Dedifferentiated amniotic fluid mesenchymal stem cell (primary cell): ENCODE measurements at regions not wholly inside any gene's neighbourhood (a gene's known extent, or its start where the extent isn't known, plus 50 kb on each side); places are given as distances from the start of the nearest gene placed in this dataset.
A peak's percentile ranks its signal among the peaks of the same experiment; 100 is the strongest.

ENCODE experiments used
- DNase-seq: peaks from one replicate; pipeline ENCODE4 v3.0.0-alpha.2; 2016; ENCODE audit errors: extremely low spot score

- DNase-seq = no peak
These were observed 947.9 kb upstream of the LRRN3 start for GRCh38 chr7:110142939-110143526.

- DNase-seq = no peak
These were observed 946.3 kb upstream of the LRRN3 start for GRCh38 chr7:110144599-110144998.

- no peak for DNase-seq
These were observed 942.9 kb upstream of the LRRN3 start for GRCh38 chr7:110148054-110148453.

GRCh38 chr7:110153222-110153621 lies 937.7 kb upstream of the LRRN3 start:
- DNase-seq = no peak

- no peak for DNase-seq
These were observed 934.4 kb upstream of the LRRN3 start for GRCh38 chr7:110156511-110156910.

- DNase-seq = peak; percentile 24
These were observed 933.1 kb upstream of the LRRN3 start for GRCh38 chr7:110157631-110158362.

GRCh38 chr7:110168010-110168409 lies 922.9 kb upstream of the LRRN3 start:
- no peak for DNase-seq

- peak; percentile 15 for DNase-seq
These were observed 920.1 kb upstream of the LRRN3 start for GRCh38 chr7:110170841-110171240.

GRCh38 chr7:110177463-110177862 lies 913.5 kb upstream of the LRRN3 start:
- DNase-seq = no peak

GRCh38 chr7:110179037-110179436 lies 911.9 kb upstream of the LRRN3 start:
- no peak for DNase-seq

GRCh38 chr7:110181768-110182167 lies 909.2 kb upstream of the LRRN3 start:
- no peak for DNase-seq

GRCh38 chr7:110186334-110186733 lies 904.6 kb upstream of the LRRN3 start:
- no peak for DNase-seq

GRCh38 chr7:110187877-110188554 lies 902.9 kb upstream of the LRRN3 start:
- no peak for DNase-seq

GRCh38 chr7:110204527-110204926 lies 886.4 kb upstream of the LRRN3 start:
- DNase-seq = no peak

GRCh38 chr7:110205899-110206298 lies 885.0 kb upstream of the LRRN3 start:
- DNase-seq = no peak

- no peak for DNase-seq
These were observed 881.0 kb upstream of the LRRN3 start for GRCh38 chr7:110209884-110210283.

GRCh38 chr7:110210941-110211608 lies 879.9 kb upstream of the LRRN3 start:
- DNase-seq = no peak

- no peak for DNase-seq
These were observed 866.3 kb upstream of the LRRN3 start for GRCh38 chr7:110224643-110225042.

GRCh38 chr7:110246118-110246517 lies 844.8 kb upstream of the LRRN3 start:
- no peak for DNase-seq

GRCh38 chr7:110253093-110253492 lies 837.8 kb upstream of the LRRN3 start:
- peak; percentile 66 for DNase-seq

GRCh38 chr7:110257673-110258072 lies 833.3 kb upstream of the LRRN3 start:
- DNase-seq = no peak

GRCh38 chr7:110262251-110262650 lies 828.7 kb upstream of the LRRN3 start:
- DNase-seq = no peak

- DNase-seq = no peak
These were observed 826.6 kb upstream of the LRRN3 start for GRCh38 chr7:110264288-110264687.
